Stomach smooth muscle (tissue), 2 donors: ENCODE measurements at regions not wholly inside any gene's neighbourhood (a gene's known extent, or its start where the extent isn't known, plus 50 kb on each side); places are given as distances from the start of the nearest gene placed in this dataset.
"Not testable (repeated sequence)": the region's sequence is repeated elsewhere in the genome, so short reads cannot be mapped to it uniquely, and the experiment has no call there.

ENCODE experiments used
- H3K27ac ChIP-seq: one replicate; pipeline ENCODE4 v1.7.0; 2013; ENCODE audit warnings: mild to moderate bottlenecking, low read length, inconsistent platforms
- H3K27me3 ChIP-seq, 2 donors: one replicate each; pipeline ENCODE4 v1.7.0; 2013; ENCODE audit warnings: low read length in 2 of 2; ENCODE audit not compliant: insufficient read depth in 2 of 2, control insufficient read depth in 1 of 2
- H3K36me3 ChIP-seq, 2 donors: one replicate each; pipeline ENCODE4 v1.7.0; 2013; ENCODE audit warnings: low read length in 2 of 2; ENCODE audit not compliant: control insufficient read depth in 2 of 2, insufficient read depth in 2 of 2
- H3K4me1 ChIP-seq: one replicate; pipeline ENCODE4 v1.7.0; 2013; ENCODE audit warnings: low read length; ENCODE audit not compliant: control insufficient read depth, insufficient read depth
- H3K4me3 ChIP-seq, 2 donors: one replicate each; pipeline ENCODE4 v1.7.0; 2013; ENCODE audit warnings: low read length in 2 of 2
- H3K9ac ChIP-seq, 2 donors: one replicate each; pipeline ENCODE4 v1.7.0; 2013; ENCODE audit warnings: low read length in 2 of 2, mild to moderate bottlenecking in 1 of 2
- H3K9me3 ChIP-seq, 2 donors: one replicate each; pipeline ENCODE4 v1.7.0; 2013; ENCODE audit warnings: low read length in 2 of 2; ENCODE audit not compliant: control insufficient read depth in 2 of 2
- donor health status: healthy.
- donor health status: Pancreatic carcinoma.

GRCh38 chr10:78341953-78342614 is 308.4 kb downstream of the RPS24 start:
- H3K4me1 ChIP-seq, result peaks cover 17% of the 10 kb centered on the region
- no peak overlapping the region for H3K4me3 ChIP-seq
- no peaks in the 10 kb centered on the region for H3K9me3 ChIP-seq
- H3K27ac ChIP-seq, result no peak overlapping the region
- H3K36me3 ChIP-seq, result no peaks in the 10 kb centered on the region
- H3K27me3 ChIP-seq, result no peaks in the 10 kb centered on the region
- no peak overlapping the region for H3K9ac ChIP-seq

- Histone ChIP-seq H3K4me1 (peaks cover 14% of the 10 kb centered on the region), H3K9me3 (no peaks in the 10 kb centered on the region), H3K9ac (no peak overlapping the region), H3K27me3 (no peaks in the 10 kb centered on the region), H3K4me3 (no peak overlapping the region), H3K27ac (no peak overlapping the region), H3K36me3 (no peaks in the 10 kb centered on the region)
These were observed 309.4 kb downstream of the RPS24 start for GRCh38 chr10:78342827-78343653.

GRCh38 chr10:78344257-78344656 is 310.6 kb downstream of the RPS24 start:
- not testable (repeated sequence) for H3K9ac ChIP-seq, H3K27me3 ChIP-seq, H3K4me3 ChIP-seq, H3K27ac ChIP-seq, H3K4me1 ChIP-seq, H3K36me3 ChIP-seq, H3K9me3 ChIP-seq

- H3K36me3 ChIP-seq, H3K27me3 ChIP-seq, H3K9me3 ChIP-seq, H3K4me3 ChIP-seq, H3K27ac ChIP-seq, H3K4me1 ChIP-seq, H3K9ac ChIP-seq: not testable (repeated sequence)
These were observed 311.9 kb downstream of the RPS24 start for GRCh38 chr10:78345515-78345914.

- no peak overlapping the region for H3K4me3 ChIP-seq
- peaks cover 2% of the 10 kb centered on the region for H3K4me1 ChIP-seq
- H3K27me3 ChIP-seq, result no peaks in the 10 kb centered on the region
- H3K9ac ChIP-seq, result no peak overlapping the region
- no peaks in the 10 kb centered on the region for H3K36me3 ChIP-seq
- H3K9me3 ChIP-seq, result no peaks in the 10 kb centered on the region
- H3K27ac ChIP-seq, result no peak overlapping the region
These were observed 313.1 kb downstream of the RPS24 start for GRCh38 chr10:78346721-78347120.

- H3K27me3 ChIP-seq, result no peaks in the 10 kb centered on the region
- H3K36me3 ChIP-seq, result no peaks in the 10 kb centered on the region
- peaks cover 2% of the 10 kb centered on the region for H3K4me1 ChIP-seq
- no peak overlapping the region for H3K4me3 ChIP-seq
- H3K9ac ChIP-seq, result no peak overlapping the region
- no peaks in the 10 kb centered on the region for H3K9me3 ChIP-seq
- no peak overlapping the region for H3K27ac ChIP-seq
These were observed 314.9 kb downstream of the RPS24 start for GRCh38 chr10:78348411-78349164.

GRCh38 chr10:78349165-78349516 is 315.5 kb downstream of the RPS24 start:
- no peaks in the 10 kb centered on the region for H3K36me3 ChIP-seq
- no peaks in the 10 kb centered on the region for H3K9me3 ChIP-seq
- peaks cover 2% of the 10 kb centered on the region for H3K4me1 ChIP-seq
- H3K27ac ChIP-seq, result no peak overlapping the region
- no peaks in the 10 kb centered on the region for H3K27me3 ChIP-seq
- no peak overlapping the region for H3K4me3 ChIP-seq
- H3K9ac ChIP-seq, result no peak overlapping the region

GRCh38 chr10:78349911-78350663 is 316.4 kb downstream of the RPS24 start:
- Histone ChIP-seq H3K27me3 (no peaks in the 10 kb centered on the region), H3K9me3 (no peaks in the 10 kb centered on the region), H3K4me3 (no peak overlapping the region), H3K9ac (no peak overlapping the region), H3K4me1 (peaks cover 2% of the 10 kb centered on the region), H3K36me3 (no peaks in the 10 kb centered on the region), H3K27ac (no peak overlapping the region)

GRCh38 chr10:78351283-78351682 is 317.6 kb downstream of the RPS24 start:
- Histone ChIP-seq H3K36me3 (no peaks in the 10 kb centered on the region), H3K27me3 (no peaks in the 10 kb centered on the region), H3K4me3 (no peak overlapping the region), H3K4me1 (peaks cover 2% of the 10 kb centered on the region), H3K27ac (no peak overlapping the region), H3K9ac (no peak overlapping the region), H3K9me3 (no peaks in the 10 kb centered on the region)

GRCh38 chr10:78351809-78352208 is 318.1 kb downstream of the RPS24 start:
- Histone ChIP-seq H3K9ac (no peak overlapping the region), H3K4me1 (peaks cover 2% of the 10 kb centered on the region), H3K9me3 (no peaks in the 10 kb centered on the region), H3K27ac (no peak overlapping the region), H3K27me3 (no peaks in the 10 kb centered on the region), H3K4me3 (no peak overlapping the region), H3K36me3 (no peaks in the 10 kb centered on the region)
